BLaER1 treated with 17β-estradiol and CSF1 and Interleukin-3, amounts not matched to agents 10 nM and 100 nM (cell line): ENCODE measurements at regions not wholly inside any gene's neighbourhood (a gene's known extent, or its start where the extent isn't known, plus 50 kb on each side); places are given as distances from the start of the nearest gene placed in this dataset.

Experiments
- H3K27ac ChIP-seq, 11 experiments: shearing (Covaris generic); formaldehyde crosslinking; 2 replicates each; pipeline ENCODE4 v1.8.1; 2022
- H3K27me3 ChIP-seq, 11 experiments: shearing (Covaris generic); formaldehyde crosslinking; 2 replicates each; pipeline ENCODE4 v1.8.1; 2022
- H3K36me3 ChIP-seq, 11 experiments: shearing (Covaris generic); formaldehyde crosslinking; 2 replicates each; pipeline ENCODE4 v1.8.1; 2022
- H3K4me1 ChIP-seq, 10 experiments: shearing (Covaris generic); formaldehyde crosslinking; 2 replicates each; pipeline ENCODE4 v1.8.1; 2022
- H3K4me2 ChIP-seq, 11 experiments: shearing (Covaris generic); formaldehyde crosslinking; 2 replicates each; pipeline ENCODE4 v1.8.1; 2022
- H3K4me3 ChIP-seq, 10 experiments: shearing (Covaris generic); formaldehyde crosslinking; 2 replicates each; pipeline ENCODE4 v1.8.1; 2022
- H3K9ac ChIP-seq, 11 experiments: shearing (Covaris generic); formaldehyde crosslinking; 2 replicates each; pipeline ENCODE4 v1.8.1; 2022
- H3K9me3 ChIP-seq, 11 experiments: shearing (Covaris generic); formaldehyde crosslinking; replicated peaks in 1 of 11; 2 replicates each; pipeline ENCODE4 v1.8.1; 2022
- H4K20me1 ChIP-seq, 11 experiments: shearing (Covaris generic); formaldehyde crosslinking; 2 replicates each; pipeline ENCODE4 v1.8.1; 2022
- Cebpa-rat ChIP-seq, 11 experiments: shearing (Covaris generic); IDR thresholded peaks; 2 replicates each; pipeline ENCODE4 v1.8.1; 2022

DNA sequence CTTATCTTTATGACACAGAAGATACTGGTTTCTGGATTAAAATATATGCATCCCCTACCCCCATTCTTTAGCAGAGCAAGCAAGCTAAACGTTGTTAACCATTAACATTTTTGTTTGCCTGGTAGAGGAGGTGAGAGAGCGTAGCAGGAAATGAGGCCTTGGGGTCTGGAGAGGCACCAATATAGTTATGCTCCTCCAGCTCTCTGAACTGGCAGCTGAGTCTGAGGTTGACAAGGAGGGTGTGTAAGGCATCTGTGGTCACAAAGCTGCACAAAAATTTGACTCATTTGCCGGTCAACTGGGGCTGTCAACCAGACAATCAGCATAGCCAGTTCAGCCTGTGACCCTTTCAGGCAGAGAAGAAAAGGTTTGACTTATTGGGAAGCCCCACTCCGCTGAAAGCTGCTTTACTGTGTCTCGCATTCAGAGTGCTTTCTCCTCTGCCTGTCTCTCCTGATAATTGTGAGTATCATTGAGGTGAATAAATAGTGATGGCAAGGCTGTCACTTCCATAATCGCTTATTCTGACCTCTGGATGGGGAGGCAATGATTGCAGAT is 647.5 kb upstream of the SETBP1 start:
- no peaks in the 10 kb centered on the region for H4K20me1 ChIP-seq
- peaks cover 0 to 6% (median 0%) of the 10 kb centered on the region in 10 experiments; a peak in 2 of 20 replicates for H3K4me1 ChIP-seq
- H3K9ac ChIP-seq, result no peak overlapping the region
- H3K27ac ChIP-seq, result no peak overlapping the region
- H3K4me3 ChIP-seq, result no peak overlapping the region
- no peak overlapping the region for H3K4me2 ChIP-seq
- no peaks in the 10 kb centered on the region for H3K27me3 ChIP-seq
- H3K9me3 ChIP-seq, result peaks cover under 1 to 10% (median 3%) of the 10 kb centered on the region in 11 experiments; a peak in 14 of 22 replicates
- no peaks in the 10 kb centered on the region for H3K36me3 ChIP-seq
- no peak for TF ChIP-seq Cebpa-rat (IDR thresholded peaks at IDR 0.05)

DNA sequence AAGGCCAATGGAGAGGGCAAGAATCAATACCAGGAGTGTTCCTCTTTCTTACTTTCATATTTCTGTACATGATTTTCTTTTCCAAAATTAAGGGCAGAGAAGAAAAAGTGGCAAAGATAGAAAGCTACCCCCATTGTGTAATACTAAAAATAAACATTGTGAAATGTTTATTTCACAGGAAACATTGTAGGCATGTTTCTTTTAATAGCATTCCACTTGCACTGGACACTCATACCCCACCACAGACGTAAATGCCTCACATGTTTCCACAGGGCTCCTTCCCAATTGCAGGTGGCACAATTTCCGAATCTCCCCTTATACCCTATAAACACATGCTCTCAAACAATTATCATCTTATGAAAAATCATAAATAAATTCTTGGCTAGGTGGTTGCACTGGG is 645.1 kb upstream of the SETBP1 start:
- H3K36me3 ChIP-seq, result no peaks in the 10 kb centered on the region
- no peak overlapping the region for H3K4me2 ChIP-seq
- no peaks in the 10 kb centered on the region for H4K20me1 ChIP-seq
- TF ChIP-seq Cebpa-rat (IDR thresholded peaks at IDR 0.05), result no peak
- H3K27me3 ChIP-seq, result no peaks in the 10 kb centered on the region
- no peaks in the 10 kb centered on the region for H3K9me3 ChIP-seq
- H3K27ac ChIP-seq, result no peak overlapping the region
- H3K9ac ChIP-seq, result no peak overlapping the region
- no peak overlapping the region for H3K4me3 ChIP-seq
- peaks cover 0 to 6% (median 0%) of the 10 kb centered on the region in 10 experiments; a peak in 2 of 20 replicates for H3K4me1 ChIP-seq

DNA sequence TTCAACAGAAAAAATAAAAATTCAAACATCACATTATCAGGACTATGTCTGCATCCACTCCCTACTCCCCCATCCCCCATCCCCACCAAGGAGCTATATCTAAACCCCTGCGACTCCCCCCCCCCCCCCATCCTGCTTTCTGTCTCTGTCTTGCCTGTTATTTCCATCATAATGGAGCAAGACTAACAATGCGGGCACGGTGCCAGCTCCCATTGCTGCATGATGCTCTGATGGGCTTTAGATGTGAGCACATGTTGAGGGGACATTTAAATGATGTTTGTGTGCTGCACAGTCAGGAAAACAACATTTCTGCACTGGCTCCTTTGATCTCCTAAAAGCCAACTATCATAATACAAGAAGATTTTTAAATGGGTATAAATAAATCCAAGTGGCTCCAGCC is 644.2 kb upstream of the SETBP1 start:
- no peak overlapping the region for H3K4me3 ChIP-seq
- no peak overlapping the region for H3K4me2 ChIP-seq
- no peak for TF ChIP-seq Cebpa-rat (IDR thresholded peaks at IDR 0.05)

DNA sequence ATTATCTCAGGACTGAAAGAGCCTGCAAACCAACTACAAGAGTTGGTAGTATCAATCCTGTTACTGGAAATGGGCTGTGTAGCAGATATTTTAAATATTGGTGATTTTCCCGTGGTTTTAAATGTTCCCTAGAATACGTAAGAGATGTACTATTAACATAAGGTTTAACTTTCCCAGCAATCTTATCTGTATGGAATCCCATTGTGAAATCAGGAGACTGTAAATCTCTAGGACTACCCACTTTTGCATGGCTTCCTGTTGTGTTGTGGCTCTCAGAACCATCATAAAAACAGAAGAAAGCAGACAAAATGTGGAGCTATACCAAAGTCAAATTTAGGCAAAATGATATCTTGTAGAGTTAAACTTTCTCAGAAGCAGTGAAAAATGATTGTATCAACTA is 641.5 kb upstream of the SETBP1 start:
- TF ChIP-seq Cebpa-rat (IDR thresholded peaks at IDR 0.05), result no peak
- Histone ChIP-seq H3K4me2 (no peak overlapping the region), H3K4me1 (peaks cover 0 to 6% (median 0%) of the 10 kb centered on the region in 10 experiments; a peak in 2 of 20 replicates), H3K4me3 (no peak overlapping the region), H3K27ac (no peak overlapping the region), H3K9ac (no peak overlapping the region), H3K9me3 (no peaks in the 10 kb centered on the region), H4K20me1 (no peaks in the 10 kb centered on the region), H3K36me3 (no peaks in the 10 kb centered on the region), H3K27me3 (no peaks in the 10 kb centered on the region)

More for the DNA sequence above, 644.2 kb upstream of the SETBP1 start:
- no peaks in the 10 kb centered on the region for H3K36me3 ChIP-seq
- no peak overlapping the region for H3K9ac ChIP-seq
- H4K20me1 ChIP-seq, result no peaks in the 10 kb centered on the region
- peaks cover 0 to 6% (median 0%) of the 10 kb centered on the region in 10 experiments; a peak in 2 of 20 replicates for H3K4me1 ChIP-seq
- H3K27ac ChIP-seq, result no peak overlapping the region
- H3K9me3 ChIP-seq, result no peaks in the 10 kb centered on the region
- H3K27me3 ChIP-seq, result no peaks in the 10 kb centered on the region

DNA sequence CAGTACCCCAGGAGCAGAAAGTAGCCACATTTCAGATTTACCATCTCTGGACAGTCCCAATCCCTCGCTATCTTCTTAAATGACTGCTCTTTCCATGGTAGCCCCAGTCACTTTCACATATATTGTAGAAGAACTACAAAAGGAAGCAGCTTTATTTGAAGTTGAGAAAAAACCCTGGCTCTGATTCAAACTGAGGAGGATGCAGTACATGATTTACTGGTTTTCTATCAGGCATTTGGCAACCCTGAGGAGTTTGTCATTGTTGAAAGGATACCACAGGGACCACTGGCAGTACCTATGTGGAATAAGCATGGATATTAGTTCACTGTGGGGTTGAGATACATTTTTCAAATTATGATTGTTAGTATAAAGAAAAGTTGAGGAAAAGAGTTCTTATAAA is 640.9 kb upstream of the SETBP1 start:
- Histone ChIP-seq H3K27me3 (no peaks in the 10 kb centered on the region), H3K27ac (no peak overlapping the region), H3K9me3 (no peaks in the 10 kb centered on the region), H3K36me3 (no peaks in the 10 kb centered on the region), H3K9ac (no peak overlapping the region), H3K4me3 (no peak overlapping the region), H3K4me1 (peaks cover 0 to 6% (median 0%) of the 10 kb centered on the region in 10 experiments; a peak in 2 of 20 replicates), H3K4me2 (no peak overlapping the region), H4K20me1 (no peaks in the 10 kb centered on the region)
- no peak for TF ChIP-seq Cebpa-rat (IDR thresholded peaks at IDR 0.05)

DNA sequence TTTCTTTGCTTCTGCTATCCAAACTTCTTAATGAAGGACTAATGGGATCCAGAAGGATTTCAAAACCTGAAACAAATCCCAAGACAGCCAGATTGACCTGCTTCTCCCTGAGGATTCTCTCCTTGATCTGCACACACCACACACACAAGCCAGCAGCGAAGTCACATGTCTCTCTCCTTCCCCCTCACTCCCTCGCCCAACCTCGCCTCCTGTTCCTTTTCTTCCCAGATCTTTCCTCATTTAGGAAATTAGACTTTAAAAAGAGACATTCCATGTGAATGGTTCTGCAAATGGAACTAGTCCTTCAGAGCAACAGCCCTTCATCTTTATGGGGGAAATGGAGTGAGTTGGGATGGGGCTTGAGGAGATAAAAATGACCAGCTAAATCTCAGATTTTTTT is 639.1 kb upstream of the SETBP1 start:
- Histone ChIP-seq H3K4me3 (no peak overlapping the region), H4K20me1 (no peaks in the 10 kb centered on the region), H3K9ac (no peak overlapping the region), H3K4me1 (no peaks in the 10 kb centered on the region), H3K27me3 (no peaks in the 10 kb centered on the region), H3K4me2 (no peak overlapping the region), H3K27ac (no peak overlapping the region), H3K36me3 (no peaks in the 10 kb centered on the region), H3K9me3 (no peaks in the 10 kb centered on the region)
- TF ChIP-seq Cebpa-rat (IDR thresholded peaks at IDR 0.05), result no peak

DNA sequence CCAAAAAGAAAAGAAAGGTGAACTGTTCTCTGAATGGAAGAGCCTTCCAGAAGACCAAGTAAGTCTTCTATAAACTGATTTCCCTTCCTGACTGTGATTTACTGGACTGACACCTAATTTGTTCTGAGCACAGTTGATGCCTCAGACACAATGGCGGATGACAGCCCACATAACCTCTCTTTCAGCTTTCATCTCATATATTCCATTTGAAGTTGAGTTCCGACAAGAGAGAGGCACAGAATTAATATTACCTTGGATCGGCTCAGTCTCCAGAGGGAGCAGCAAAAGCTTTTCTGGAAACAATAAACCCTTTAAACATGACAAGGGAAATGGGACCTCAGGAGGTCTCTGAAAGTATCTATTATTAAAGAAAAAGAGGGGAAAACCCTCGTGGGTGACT is 638.7 kb upstream of the SETBP1 start:
- H3K27ac ChIP-seq, result no peak overlapping the region
- no peak overlapping the region for H3K4me2 ChIP-seq
- no peaks in the 10 kb centered on the region for H3K4me1 ChIP-seq
- TF ChIP-seq Cebpa-rat (IDR thresholded peaks at IDR 0.05), result no peak
- no peaks in the 10 kb centered on the region for H3K36me3 ChIP-seq
- H4K20me1 ChIP-seq, result no peaks in the 10 kb centered on the region
- no peak overlapping the region for H3K9ac ChIP-seq
- H3K4me3 ChIP-seq, result no peak overlapping the region
- H3K27me3 ChIP-seq, result no peaks in the 10 kb centered on the region
- H3K9me3 ChIP-seq, result no peaks in the 10 kb centered on the region

DNA sequence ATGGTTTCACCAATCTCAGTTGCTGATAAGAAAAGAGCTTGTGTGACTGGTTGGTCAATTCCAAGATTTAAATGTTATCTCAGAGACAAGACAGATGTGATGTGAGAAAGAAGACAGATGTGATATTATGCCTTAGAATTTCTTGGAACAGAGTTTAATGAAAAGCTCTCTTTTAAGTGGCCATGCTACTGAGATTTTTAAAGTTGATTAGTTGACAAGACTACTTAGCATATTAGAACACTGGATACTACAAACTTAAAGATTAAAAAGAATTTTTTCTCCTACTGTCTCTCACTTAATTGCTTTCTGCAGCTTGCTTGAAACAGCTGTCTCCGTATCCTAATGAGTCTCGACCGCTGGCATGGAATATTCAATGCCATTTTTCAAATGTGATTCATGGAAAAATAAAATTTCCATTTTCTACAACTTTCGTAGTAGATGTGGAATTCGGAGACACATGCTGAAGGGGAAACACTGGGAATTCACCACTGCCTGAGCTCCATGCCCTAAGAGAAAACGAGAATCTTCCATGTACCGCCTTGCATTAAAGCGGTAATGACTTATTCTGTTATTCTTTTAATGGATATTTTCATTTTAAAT is 634.2 kb upstream of the SETBP1 start:
- Histone ChIP-seq H3K36me3 (no peaks in the 10 kb centered on the region), H4K20me1 (no peaks in the 10 kb centered on the region), H3K9ac (no peak overlapping the region), H3K27ac (no peak overlapping the region), H3K4me3 (no peak overlapping the region), H3K4me1 (peaks cover 0 to 4% (median 0%) of the 10 kb centered on the region in 10 experiments; a peak in 3 of 20 replicates), H3K27me3 (no peaks in the 10 kb centered on the region), H3K4me2 (no peak overlapping the region), H3K9me3 (no peaks in the 10 kb centered on the region)
- TF ChIP-seq Cebpa-rat (IDR thresholded peaks at IDR 0.05), result no peak

DNA sequence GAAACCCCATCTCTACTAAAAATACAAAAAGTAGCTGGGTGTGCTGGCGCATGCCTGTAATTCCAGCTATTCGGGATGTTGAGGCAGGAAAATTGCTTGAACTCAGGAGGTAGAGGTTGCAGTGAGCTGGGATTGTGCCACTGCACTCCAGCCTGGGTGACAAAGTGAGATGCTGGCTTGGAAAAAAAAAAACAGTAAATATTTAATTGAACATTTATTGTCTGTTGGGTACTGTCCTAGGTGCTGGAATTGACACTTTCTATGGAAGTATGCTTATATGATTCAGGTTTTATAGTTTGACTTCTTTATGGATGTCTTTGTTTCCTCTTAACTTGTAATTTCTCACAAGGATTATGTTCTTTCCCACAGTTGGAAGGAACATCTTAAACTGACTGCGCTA is 633.1 kb upstream of the SETBP1 start:
- no peaks in the 10 kb centered on the region for H3K9me3 ChIP-seq
- peaks cover 0 to 4% (median 0%) of the 10 kb centered on the region in 10 experiments; a peak in 3 of 20 replicates for H3K4me1 ChIP-seq
- H4K20me1 ChIP-seq, result no peaks in the 10 kb centered on the region
- no peaks in the 10 kb centered on the region for H3K36me3 ChIP-seq
- no peak overlapping the region for H3K4me2 ChIP-seq
- TF ChIP-seq Cebpa-rat (IDR thresholded peaks at IDR 0.05), result no peak
- no peak overlapping the region for H3K27ac ChIP-seq
- H3K4me3 ChIP-seq, result no peak overlapping the region
- H3K27me3 ChIP-seq, result no peaks in the 10 kb centered on the region
- no peak overlapping the region for H3K9ac ChIP-seq

DNA sequence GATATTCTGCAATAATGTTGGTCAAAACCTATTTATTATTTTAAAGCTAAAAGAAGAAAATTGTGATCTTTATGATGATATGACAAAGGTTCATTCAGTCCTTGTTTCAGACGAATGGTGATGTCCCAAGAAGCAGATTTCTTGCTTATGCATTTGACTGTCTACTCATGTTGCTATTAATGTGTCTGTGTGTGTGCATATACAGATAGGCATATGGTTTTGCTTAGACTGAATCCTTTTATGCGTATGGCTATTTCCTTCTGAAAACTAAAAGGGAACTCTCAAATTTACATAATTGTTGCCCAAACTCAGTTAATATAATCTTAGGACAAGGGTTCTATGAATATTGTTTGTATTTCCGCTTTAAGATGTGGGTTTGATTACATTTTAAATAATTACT is 632.3 kb upstream of the SETBP1 start:
- no peak overlapping the region for H3K9ac ChIP-seq
- H3K4me3 ChIP-seq, result no peak overlapping the region
- no peaks in the 10 kb centered on the region for H4K20me1 ChIP-seq
- no peak for TF ChIP-seq Cebpa-rat (IDR thresholded peaks at IDR 0.05)
- no peak overlapping the region for H3K27ac ChIP-seq
- H3K9me3 ChIP-seq, result no peaks in the 10 kb centered on the region
- no peak overlapping the region for H3K4me2 ChIP-seq
- H3K27me3 ChIP-seq, result no peaks in the 10 kb centered on the region
- H3K36me3 ChIP-seq, result no peaks in the 10 kb centered on the region
- peaks cover 0 to 4% (median 0%) of the 10 kb centered on the region in 10 experiments; a peak in 3 of 20 replicates for H3K4me1 ChIP-seq
